ENCODE measurements at regions not wholly inside any gene's neighbourhood (a gene's known extent, or its start where the extent isn't known, plus 50 kb on each side); places are given as distances from the start of the nearest gene placed in this dataset.

DNA sequence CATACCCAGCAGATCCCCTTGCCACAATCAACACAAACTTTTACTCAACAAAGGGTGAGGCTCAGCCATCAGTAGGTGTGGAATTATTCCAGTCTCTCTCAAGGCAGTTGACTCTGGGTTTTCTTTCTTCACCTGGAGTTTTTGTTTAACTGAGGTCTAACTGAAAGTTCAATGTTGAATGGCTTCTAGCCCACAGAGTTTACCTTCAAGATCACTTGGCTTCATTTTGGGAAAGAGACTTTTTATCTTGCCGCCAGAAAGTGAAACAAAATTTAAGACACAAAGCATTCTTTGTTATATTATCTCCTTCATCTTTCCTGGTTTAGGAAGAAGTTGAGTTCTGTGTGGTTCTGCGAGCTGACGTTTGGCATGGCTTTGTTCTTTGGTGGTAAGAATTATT is 83.8 kb upstream of the RASGEF1B start:
- TF ChIP-seq CTCF (IDR thresholded peaks at IDR 0.05) (no peak), POLR2A (IDR thresholded peaks at IDR 0.05) (no peak), POLR2AphosphoS5 (IDR thresholded peaks at IDR 0.05) (no peak)

Measured in transverse colon (tissue), 4 donors.